Uterus (tissue), 2 donors: ENCODE measurements at regions not wholly inside any gene's neighbourhood (a gene's known extent, or its start where the extent isn't known, plus 50 kb on each side); places are given as distances from the start of the nearest gene placed in this dataset.

ENCODE experiments used
- POLR2A ChIP-seq, 2 donors: fragments of 450-650 bp; IDR thresholded peaks; one replicate each; pipeline ENCODE4 v1.6.1; 2016; ENCODE audit warnings: antibody characterized with exemption in 2 of 2, mild to moderate bottlenecking in 1 of 2, moderate library complexity in 1 of 2
- TF ChIP-seq, protein P1 (sequence below), 4 experiments: fragments of 200-600 bp in 2 of 4; fragments of 450-650 bp in 2 of 4; sonication (generic) in 2 of 4; IDR thresholded peaks; one replicate each; pipeline ENCODE4 v1.5.1; 2016 to 2019; ENCODE audit warnings: antibody characterized with exemption in 4 of 4, mild to moderate bottlenecking in 2 of 4, moderate library complexity in 1 of 4

DNA sequence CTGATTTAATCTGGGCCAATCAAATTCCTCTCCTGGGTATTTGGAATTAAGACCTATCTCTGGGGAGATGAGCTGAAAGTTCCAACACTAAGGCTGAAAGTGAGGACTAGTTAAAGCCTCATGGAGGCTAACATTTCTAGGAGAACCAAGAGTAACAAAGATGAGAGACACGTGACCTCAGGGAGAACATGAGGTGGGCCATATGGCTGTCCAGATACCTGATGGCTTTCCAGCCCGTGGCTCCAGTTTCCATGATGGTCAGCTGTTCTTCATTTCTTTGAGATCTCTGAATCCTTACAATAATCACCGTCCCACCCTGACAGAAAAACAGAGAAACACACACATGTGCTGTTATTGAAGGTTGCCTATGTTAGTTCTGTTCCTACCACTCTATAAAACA lies 66.1 kb downstream of the LEPR start:
- TF ChIP-seq, protein P1, sequence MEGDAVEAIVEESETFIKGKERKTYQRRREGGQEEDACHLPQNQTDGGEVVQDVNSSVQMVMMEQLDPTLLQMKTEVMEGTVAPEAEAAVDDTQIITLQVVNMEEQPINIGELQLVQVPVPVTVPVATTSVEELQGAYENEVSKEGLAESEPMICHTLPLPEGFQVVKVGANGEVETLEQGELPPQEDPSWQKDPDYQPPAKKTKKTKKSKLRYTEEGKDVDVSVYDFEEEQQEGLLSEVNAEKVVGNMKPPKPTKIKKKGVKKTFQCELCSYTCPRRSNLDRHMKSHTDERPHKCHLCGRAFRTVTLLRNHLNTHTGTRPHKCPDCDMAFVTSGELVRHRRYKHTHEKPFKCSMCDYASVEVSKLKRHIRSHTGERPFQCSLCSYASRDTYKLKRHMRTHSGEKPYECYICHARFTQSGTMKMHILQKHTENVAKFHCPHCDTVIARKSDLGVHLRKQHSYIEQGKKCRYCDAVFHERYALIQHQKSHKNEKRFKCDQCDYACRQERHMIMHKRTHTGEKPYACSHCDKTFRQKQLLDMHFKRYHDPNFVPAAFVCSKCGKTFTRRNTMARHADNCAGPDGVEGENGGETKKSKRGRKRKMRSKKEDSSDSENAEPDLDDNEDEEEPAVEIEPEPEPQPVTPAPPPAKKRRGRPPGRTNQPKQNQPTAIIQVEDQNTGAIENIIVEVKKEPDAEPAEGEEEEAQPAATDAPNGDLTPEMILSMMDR (IDR thresholded peaks at IDR 0.05): no peak
- TF ChIP-seq POLR2A (IDR thresholded peaks at IDR 0.05): no peak
